CD14-positive monocyte (primary cell): ENCODE measurements at regions not wholly inside any gene's neighbourhood (a gene's known extent, or its start where the extent isn't known, plus 50 kb on each side); places are given as distances from the start of the nearest gene placed in this dataset.

Experiments used
- DNase-seq, 3 donors: peaks; one replicate each; pipeline ENCODE4 v3.0.0-alpha.2; 2011 to 2022
- H2AFZ ChIP-seq: 2 replicates; pipeline ENCODE4 v1.6.0; 2012; ENCODE audit warnings: mild to moderate bottlenecking, low read depth, low read length, inconsistent platforms; ENCODE audit not compliant: insufficient read depth, poor library complexity, severe bottlenecking
- H3K27ac ChIP-seq, 2 donors: 1 replicate in 1 of 2; 2 replicates in 1 of 2; pipeline ENCODE4 v1.5.1; 2012 to 2013; ENCODE audit warnings: low read length in 2 of 2, control low read depth in 1 of 2, inconsistent platforms in 1 of 2, low read depth in 1 of 2, mild to moderate bottlenecking in 1 of 2
- H3K27me3 ChIP-seq, 2 donors: one replicate each; pipeline versions ENCODE4 v1.6.0 to v1.6.1; 2011 to 2013; ENCODE audit warnings: low read length in 2 of 2; ENCODE audit not compliant: control insufficient read depth in 2 of 2, insufficient read depth in 2 of 2
- H3K36me3 ChIP-seq, 2 donors: replicated peaks in 1 of 2; 1 replicate in 1 of 2; 2 replicates in 1 of 2; pipeline versions ENCODE4 v1.5.1 to v1.6.1; 2012 to 2013; ENCODE audit warnings: low read length in 2 of 2, control low read depth in 1 of 2, inconsistent platforms in 1 of 2, mild to moderate bottlenecking in 1 of 2; ENCODE audit not compliant: insufficient read depth in 2 of 2, control insufficient read depth in 1 of 2
- H3K4me1 ChIP-seq, 2 donors: 1 replicate in 1 of 2; 2 replicates in 1 of 2; pipeline versions ENCODE4 v1.5.1 to v1.6.1; 2012 to 2013; ENCODE audit warnings: low read length in 2 of 2, control low read depth in 1 of 2, inconsistent platforms in 1 of 2, mild to moderate bottlenecking in 1 of 2, moderate library complexity in 1 of 2; ENCODE audit not compliant: insufficient read depth in 2 of 2, control insufficient read depth in 1 of 2
- H3K4me2 ChIP-seq: replicated peaks from 2 replicates; pipeline ENCODE3; 2012; ENCODE audit warnings: low read length, moderate library complexity, mild to moderate bottlenecking; ENCODE audit not compliant: poor library complexity, severe bottlenecking; ENCODE audit errors: extremely low read depth
- H3K4me3 ChIP-seq, 3 experiments: fragments of 200-600 bp in 1 of 3; sonication (generic) in 1 of 3; replicated peaks in 1 of 3; 1 replicate in 2 of 3; 2 replicates in 1 of 3; pipeline ENCODE4 v1.5.1; 2011 to 2013; ENCODE audit warnings: low read length in 3 of 3, mild to moderate bottlenecking in 3 of 3, control low read depth in 2 of 3, low read depth in 2 of 3, inconsistent platforms in 1 of 3, moderate library complexity in 1 of 3
- H3K79me2 ChIP-seq: 2 replicates; pipeline ENCODE4 v1.6.0; 2012; ENCODE audit warnings: mild to moderate bottlenecking, control low read depth, inconsistent platforms, low read length, moderate library complexity; ENCODE audit not compliant: insufficient read depth
- H3K9ac ChIP-seq: 2 replicates; pipeline ENCODE4 v1.6.0; 2017; ENCODE audit warnings: low read length, mild to moderate bottlenecking; ENCODE audit not compliant: insufficient read depth, poor library complexity, severe bottlenecking
- H3K9me3 ChIP-seq, 2 donors: replicated peaks in 1 of 2; 1 replicate in 1 of 2; 2 replicates in 1 of 2; pipeline versions ENCODE4 v1.5.1 to v1.6.1; 2012 to 2013; ENCODE audit warnings: low read length in 2 of 2, control low read depth in 1 of 2; ENCODE audit not compliant: control insufficient read depth in 1 of 2, insufficient read depth in 1 of 2
- H4K20me1 ChIP-seq: 2 replicates; pipeline ENCODE4 v1.6.0; 2012; ENCODE audit warnings: mild to moderate bottlenecking, low read length, control low read depth, moderate library complexity; ENCODE audit not compliant: insufficient read depth
- H3K27ac Mint-ChIP-seq, 7 donors: one replicate each; pipeline ENCODE4 v1.8.0; 2020; ENCODE audit warnings: mild to moderate bottlenecking in 7 of 7, mixed read lengths in 7 of 7, moderate library complexity in 6 of 7, inconsistent platforms in 2 of 7
- H3K27me3 Mint-ChIP-seq, 3 donors: one replicate each; pipeline ENCODE4 v1.8.0; 2021 to 2022; ENCODE audit warnings: low read depth in 3 of 3, mild to moderate bottlenecking in 3 of 3, mixed read lengths in 3 of 3, moderate library complexity in 3 of 3, inconsistent platforms in 1 of 3
- H3K36me3 Mint-ChIP-seq, 2 donors: one replicate each; pipeline ENCODE4 v1.8.0; 2020; ENCODE audit warnings: mixed read lengths in 2 of 2, inconsistent platforms in 1 of 2, mild to moderate bottlenecking in 1 of 2
- H3K4me1 Mint-ChIP-seq: one replicate; pipeline ENCODE4 v1.8.0; 2020; ENCODE audit warnings: mild to moderate bottlenecking, mixed read lengths
- H3K4me3 Mint-ChIP-seq, 2 donors: one replicate each; pipeline ENCODE4 v1.8.0; 2020; ENCODE audit warnings: mild to moderate bottlenecking in 2 of 2, mixed read lengths in 2 of 2, moderate library complexity in 1 of 2
- H3K9me3 Mint-ChIP-seq, 7 donors: one replicate each; pipeline ENCODE4 v1.8.0; 2020 to 2022; ENCODE audit warnings: mixed read lengths in 7 of 7, mild to moderate bottlenecking in 6 of 7, moderate library complexity in 6 of 7, inconsistent platforms in 2 of 7
- WGBS: methylation state at CpG from one replicate; pipeline ENCODE4 v1.1.5; 2013; ENCODE audit warnings: missing lambda C conversion rate; ENCODE audit not compliant: insufficient coverage; 5-methylcytosine and 5-hydroxymethylcytosine counted together
- intact Hi-C, 2 donors: fragments of 100-400 bp; cut with micrococcal nuclease; formaldehyde crosslinking; loops; one replicate each; pipeline versions ENCODE4 v1.15.0 to v1.15.1; 2023
- TF ChIP-seq, protein P1 (sequence below): fragments of 200-600 bp; IDR thresholded peaks from one replicate; pipeline ENCODE4 v1.8.0; 2022; ENCODE audit warnings: antibody characterized with exemption, mild to moderate bottlenecking

DNA sequence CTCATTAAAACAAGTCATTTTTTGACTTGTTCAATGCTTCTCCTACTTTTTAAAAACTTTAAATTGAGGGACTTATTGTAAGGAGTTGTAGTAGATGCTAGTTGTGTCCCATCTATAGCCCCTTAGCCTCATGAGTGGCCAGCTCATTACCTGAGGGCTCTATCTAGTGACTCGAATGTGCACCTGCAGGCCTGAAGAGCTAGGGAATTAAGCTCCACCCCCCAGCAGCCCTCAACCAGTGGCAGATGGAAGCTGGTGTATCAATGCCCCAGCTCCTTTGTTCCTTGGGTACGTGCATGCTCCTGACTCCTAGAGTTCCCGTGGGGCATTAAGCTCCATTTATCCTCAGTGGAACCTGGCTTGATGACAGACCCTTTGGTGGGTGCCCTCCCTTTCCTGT is 146.7 kb upstream of the FAM9B start:
- Histone ChIP-seq H3K4me1 (no peaks in the 10 kb centered on the region), H4K20me1 (no peaks in the 10 kb centered on the region), H3K27me3 (peaks cover 0 to 21% of the 10 kb centered on the region in 2 donors), H3K36me3 (no peaks in the 10 kb centered on the region), H3K4me2 (no peak overlapping the region), H3K9me3 (no peaks in the 10 kb centered on the region), H3K9ac (no peak overlapping the region), H3K4me3 (no peak overlapping the region), H2AFZ (no peak overlapping the region), H3K27ac (no peak overlapping the region), H3K79me2 (no peaks in the 10 kb centered on the region)
- 86% methylated on average over 1 of the region's 3 CpGs for WGBS
- H3K27ac Mint-ChIP-seq = no peak overlapping the region
- intact Hi-C loops = no loop called here
- peaks cover 5 to 12% (median 6%) of the 10 kb centered on the region in 3 donors for H3K27me3 Mint-ChIP-seq
- DNase-seq = no peak
- H3K4me1 Mint-ChIP-seq = no peaks in the 10 kb centered on the region
- TF ChIP-seq, protein P1, sequence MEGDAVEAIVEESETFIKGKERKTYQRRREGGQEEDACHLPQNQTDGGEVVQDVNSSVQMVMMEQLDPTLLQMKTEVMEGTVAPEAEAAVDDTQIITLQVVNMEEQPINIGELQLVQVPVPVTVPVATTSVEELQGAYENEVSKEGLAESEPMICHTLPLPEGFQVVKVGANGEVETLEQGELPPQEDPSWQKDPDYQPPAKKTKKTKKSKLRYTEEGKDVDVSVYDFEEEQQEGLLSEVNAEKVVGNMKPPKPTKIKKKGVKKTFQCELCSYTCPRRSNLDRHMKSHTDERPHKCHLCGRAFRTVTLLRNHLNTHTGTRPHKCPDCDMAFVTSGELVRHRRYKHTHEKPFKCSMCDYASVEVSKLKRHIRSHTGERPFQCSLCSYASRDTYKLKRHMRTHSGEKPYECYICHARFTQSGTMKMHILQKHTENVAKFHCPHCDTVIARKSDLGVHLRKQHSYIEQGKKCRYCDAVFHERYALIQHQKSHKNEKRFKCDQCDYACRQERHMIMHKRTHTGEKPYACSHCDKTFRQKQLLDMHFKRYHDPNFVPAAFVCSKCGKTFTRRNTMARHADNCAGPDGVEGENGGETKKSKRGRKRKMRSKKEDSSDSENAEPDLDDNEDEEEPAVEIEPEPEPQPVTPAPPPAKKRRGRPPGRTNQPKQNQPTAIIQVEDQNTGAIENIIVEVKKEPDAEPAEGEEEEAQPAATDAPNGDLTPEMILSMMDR = no peak
- no peaks in the 10 kb centered on the region for H3K36me3 Mint-ChIP-seq
- no peak overlapping the region for H3K4me3 Mint-ChIP-seq
- H3K9me3 Mint-ChIP-seq = peaks cover 0 to 10% (median 5%) of the 10 kb centered on the region in 7 donors

DNA sequence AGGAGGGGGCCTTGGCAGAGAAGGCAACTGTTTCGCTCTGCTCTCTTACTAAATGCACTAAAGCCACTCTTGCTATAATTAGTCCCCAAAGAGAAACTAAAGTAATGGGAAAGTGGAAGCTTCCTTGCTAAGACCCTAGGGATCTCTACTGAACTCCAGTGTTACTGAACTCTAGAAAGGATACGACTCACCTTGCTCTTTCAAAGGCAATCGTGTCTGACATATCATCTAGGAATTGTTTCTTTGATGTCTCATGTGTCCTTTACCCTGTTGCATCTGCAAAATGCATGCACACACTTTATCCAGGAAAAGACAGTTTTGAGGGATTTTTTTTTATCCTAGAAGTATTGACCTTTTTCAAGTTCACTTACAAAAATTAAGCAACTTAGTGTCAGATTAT is 148.1 kb upstream of the FAM9B start:
- H3K27ac ChIP-seq = no peak overlapping the region
- peaks cover 0 to 25% of the 10 kb centered on the region in 2 donors for H3K27me3 ChIP-seq
- no peaks in the 10 kb centered on the region for H3K9me3 ChIP-seq
- no CpG with 5 or more reads among the region's 3 CpGs for WGBS
- no peaks in the 10 kb centered on the region for H3K4me1 ChIP-seq
- no peak overlapping the region for H3K9ac ChIP-seq
- TF ChIP-seq, protein P1 = no peak
- Mint-ChIP-seq H3K36me3 (no peaks in the 10 kb centered on the region), H3K27me3 (peaks cover 12 to 21% (median 15%) of the 10 kb centered on the region in 3 donors), H3K4me3 (no peak overlapping the region), H3K27ac (no peak overlapping the region), H3K4me1 (no peaks in the 10 kb centered on the region), H3K9me3 (peaks cover 0 to 7% (median 3%) of the 10 kb centered on the region in 7 donors)
- no peak overlapping the region for H3K4me2 ChIP-seq
- intact Hi-C loops = no loop called here
- H3K4me3 ChIP-seq = no peak overlapping the region
- H3K36me3 ChIP-seq = no peaks in the 10 kb centered on the region
- DNase-seq = no peak
- no peak overlapping the region for H2AFZ ChIP-seq
- no peaks in the 10 kb centered on the region for H3K79me2 ChIP-seq
- no peaks in the 10 kb centered on the region for H4K20me1 ChIP-seq
